ENCODE measurements at regions not wholly inside any gene's neighbourhood (a gene's known extent, or its start where the extent isn't known, plus 50 kb on each side); places are given as distances from the start of the nearest gene placed in this dataset.

DNA sequence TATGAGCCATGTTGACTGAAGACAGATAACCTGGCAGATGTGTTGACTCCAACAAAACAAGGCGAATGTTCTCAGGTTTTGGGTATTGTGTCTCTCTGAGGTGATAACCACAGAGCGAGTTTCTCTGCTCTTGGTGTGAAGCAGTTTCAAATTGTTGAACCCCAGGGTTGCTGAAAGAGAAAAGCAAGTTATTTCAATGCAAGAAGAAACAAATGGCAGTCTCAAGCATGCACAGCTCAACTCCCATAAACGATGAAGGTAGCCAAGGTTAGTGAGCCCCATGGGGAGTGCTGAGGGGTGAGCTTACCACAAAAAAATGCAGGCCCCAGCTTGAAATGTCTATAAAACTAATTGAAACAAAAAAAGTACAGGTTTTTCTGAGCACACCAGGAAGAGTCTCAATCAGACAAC is 220.8 kb upstream of the DAPK1 start:
- no peak for TF ChIP-seq POLR2A (IDR thresholded peaks at IDR 0.05; ENCODE audit: low read length)
- no peak for TF ChIP-seq GATA1 (IDR thresholded peaks at IDR 0.05; ENCODE audit: low read depth, low read length)
